ENCODE measurements at regions not wholly inside any gene's neighbourhood (a gene's known extent, or its start where the extent isn't known, plus 50 kb on each side); places are given as distances from the start of the nearest gene placed in this dataset.
"Not testable (repeated sequence)": the region's sequence is repeated elsewhere in the genome, so short reads cannot be mapped to it uniquely, and the experiment has no call there.

GRCh38 chr4:38529189-38530115, 134.5 kb upstream of the KLF3 start:
- no peak for DNase-seq

- no peak for DNase-seq
These were observed 133.5 kb upstream of the KLF3 start for GRCh38 chr4:38530486-38530885.

GRCh38 chr4:38531141-38531727, 132.8 kb upstream of the KLF3 start:
- DNase-seq: no peak

DNA sequence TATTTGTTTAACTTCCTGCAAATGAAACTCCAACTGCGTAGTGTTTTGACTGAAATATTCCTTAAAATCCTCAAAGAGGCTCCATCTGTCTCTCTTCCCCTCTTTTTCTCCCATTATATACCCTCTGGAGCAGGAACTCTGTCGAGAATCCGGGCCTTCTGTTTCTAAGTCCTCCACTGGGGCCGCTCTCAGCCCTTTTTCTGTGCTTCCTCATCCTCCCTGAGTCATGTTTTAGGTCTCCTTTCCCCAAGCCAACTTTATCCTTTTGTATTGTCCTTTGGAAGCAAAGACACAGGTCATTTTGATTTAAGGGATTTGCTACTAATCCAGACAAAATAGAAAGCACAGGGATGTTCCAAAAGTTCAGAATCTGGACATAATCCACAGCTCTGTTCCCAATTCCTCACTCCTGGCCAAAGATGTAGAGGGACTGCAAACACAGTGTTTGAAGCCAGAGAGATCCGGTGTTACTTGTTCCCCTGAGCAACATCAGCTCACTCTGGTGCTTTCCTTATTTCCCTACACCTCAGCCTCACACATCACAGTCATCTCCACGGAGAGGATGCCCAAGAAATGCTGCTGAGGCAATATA, 131.0 kb upstream of the KLF3 start:
- DNase-seq: no peak

GRCh38 chr4:38534344-38535045, 129.5 kb upstream of the KLF3 start:
- no peak for DNase-seq

DNA sequence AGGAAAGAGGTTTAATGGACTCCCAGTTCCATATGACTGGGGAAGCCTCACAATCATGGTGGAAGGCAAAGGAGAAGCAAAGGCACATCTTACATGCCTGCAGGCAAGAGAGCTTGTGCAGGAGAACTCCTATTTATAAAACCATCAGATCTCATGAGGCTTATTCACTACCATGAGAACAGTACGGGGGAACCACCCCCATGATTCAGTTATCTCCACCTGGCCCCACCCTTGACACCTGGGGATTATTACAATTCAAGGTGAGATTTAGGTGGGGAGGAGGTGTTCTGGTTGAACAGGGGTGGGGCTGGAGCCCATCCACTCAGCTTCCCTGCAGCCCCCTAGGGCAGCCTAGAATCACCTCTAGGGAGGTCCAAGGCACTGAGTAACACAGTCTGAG, 128.9 kb upstream of the KLF3 start:
- DNase-seq: not testable (repeated sequence)

GRCh38 chr4:38535717-38536116, 128.3 kb upstream of the KLF3 start:
- DNase-seq: no peak

DNA sequence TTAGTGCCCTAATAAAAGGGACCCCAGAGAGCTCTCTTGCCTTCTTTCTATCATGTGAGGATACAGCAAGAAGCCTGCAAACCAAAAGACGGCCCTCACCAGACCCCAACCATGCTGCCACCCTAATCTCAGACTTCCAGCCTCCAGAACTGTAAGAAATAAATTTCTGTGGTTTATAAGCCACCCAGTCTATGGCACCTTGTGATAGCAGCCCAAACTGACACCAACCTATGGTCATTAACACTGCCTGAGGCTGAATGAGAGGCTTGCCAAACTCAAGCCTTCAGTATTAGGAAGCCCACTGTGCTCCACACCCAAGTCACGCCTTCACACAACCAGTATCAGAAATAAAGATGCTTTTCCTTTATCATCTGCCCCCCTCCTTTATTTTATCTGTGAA, 127.3 kb upstream of the KLF3 start:
- DNase-seq: no peak

DNA sequence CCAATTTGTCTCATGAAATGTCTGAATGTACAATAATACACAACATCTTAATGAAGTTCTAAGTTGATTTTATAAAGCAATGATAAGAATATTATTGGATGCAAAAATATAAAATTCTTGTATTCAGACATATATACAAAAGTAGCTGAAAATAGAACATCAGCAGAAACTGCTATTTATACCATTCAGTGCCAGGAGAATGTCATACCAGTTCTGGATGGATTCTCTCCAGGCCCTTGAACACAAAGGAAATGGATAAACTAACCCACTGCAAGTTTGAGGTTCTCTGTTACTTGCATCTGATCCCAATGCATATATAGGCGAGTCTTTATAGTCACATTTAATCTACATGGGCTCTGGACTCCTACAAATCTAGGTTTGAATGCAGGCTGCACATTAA, 126.3 kb upstream of the KLF3 start:
- no peak for DNase-seq

GRCh38 chr4:38538517-38538916, 125.5 kb upstream of the KLF3 start:
- no peak for DNase-seq

GRCh38 chr4:38539501-38539900, 124.5 kb upstream of the KLF3 start:
- no peak for DNase-seq

DNA sequence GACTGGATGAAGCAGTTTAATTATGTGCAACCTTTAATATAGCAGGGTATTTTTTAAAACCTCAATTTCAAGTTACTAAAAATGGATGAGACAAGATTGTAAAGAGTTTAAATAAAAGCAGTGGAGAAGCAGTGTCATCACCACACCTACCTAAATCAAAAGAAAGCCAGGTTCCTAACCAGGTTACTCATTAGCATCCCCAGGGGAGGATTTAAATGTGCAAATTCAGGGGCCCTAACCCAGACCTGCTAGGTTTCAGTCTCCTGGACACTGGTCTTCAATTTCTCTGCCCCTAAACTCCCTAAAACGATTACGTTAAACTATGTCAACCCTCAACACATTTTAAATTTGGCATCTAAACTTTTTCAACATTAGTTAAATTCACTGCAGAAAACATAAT, 116.9 kb upstream of the KLF3 start:
- no peak for DNase-seq

DNA sequence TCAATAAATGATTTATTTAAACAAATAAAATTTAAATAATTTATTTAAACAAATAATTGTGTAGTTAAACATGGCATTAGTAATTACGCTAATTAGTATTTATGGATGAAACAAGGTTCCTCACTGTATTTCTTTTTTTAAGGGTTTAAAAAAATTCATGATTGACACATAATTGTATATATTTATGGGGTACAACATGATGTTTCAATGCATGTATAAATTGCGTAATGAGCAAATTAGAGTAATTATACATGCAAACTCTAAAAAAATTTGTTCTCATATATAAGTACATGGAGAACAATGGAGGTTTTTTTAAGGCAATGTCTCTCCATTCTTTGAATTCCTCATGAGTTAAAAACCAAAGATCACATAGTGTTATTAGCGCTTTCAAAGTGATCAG, 115.7 kb upstream of the KLF3 start:
- no peak for DNase-seq

DNA sequence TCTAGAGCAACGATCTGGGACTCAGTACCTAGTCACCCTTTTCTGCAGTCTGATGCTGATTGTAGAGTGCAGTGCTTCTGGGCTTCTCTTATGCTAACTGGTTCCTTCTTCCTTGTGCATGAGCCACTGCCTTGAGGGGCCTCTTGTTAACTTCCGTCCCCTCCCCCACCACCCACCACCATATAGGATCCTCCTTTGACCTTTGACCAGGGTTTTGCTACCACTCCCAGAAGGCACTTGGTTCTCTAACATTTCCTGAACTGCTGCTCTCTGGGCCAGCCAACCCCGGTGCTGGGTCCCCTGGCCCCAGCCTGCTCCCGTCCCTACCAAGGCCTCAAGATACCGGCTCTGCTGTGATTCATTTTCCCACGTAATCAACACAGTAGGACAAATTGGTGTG, 104.6 kb upstream of the KLF3 start:
- DNase-seq: no peak

- no peak for DNase-seq
These were observed 103.7 kb upstream of the KLF3 start for GRCh38 chr4:38560340-38560739.

GRCh38 chr4:38560768-38561558, 103.0 kb upstream of the KLF3 start:
- no peak for DNase-seq

- no peak for DNase-seq
These were observed 101.2 kb upstream of the KLF3 start for GRCh38 chr4:38562751-38563198.

- DNase-seq: peak; percentile 65
These were observed 100.1 kb upstream of the KLF3 start for GRCh38 chr4:38563707-38564495.

DNA sequence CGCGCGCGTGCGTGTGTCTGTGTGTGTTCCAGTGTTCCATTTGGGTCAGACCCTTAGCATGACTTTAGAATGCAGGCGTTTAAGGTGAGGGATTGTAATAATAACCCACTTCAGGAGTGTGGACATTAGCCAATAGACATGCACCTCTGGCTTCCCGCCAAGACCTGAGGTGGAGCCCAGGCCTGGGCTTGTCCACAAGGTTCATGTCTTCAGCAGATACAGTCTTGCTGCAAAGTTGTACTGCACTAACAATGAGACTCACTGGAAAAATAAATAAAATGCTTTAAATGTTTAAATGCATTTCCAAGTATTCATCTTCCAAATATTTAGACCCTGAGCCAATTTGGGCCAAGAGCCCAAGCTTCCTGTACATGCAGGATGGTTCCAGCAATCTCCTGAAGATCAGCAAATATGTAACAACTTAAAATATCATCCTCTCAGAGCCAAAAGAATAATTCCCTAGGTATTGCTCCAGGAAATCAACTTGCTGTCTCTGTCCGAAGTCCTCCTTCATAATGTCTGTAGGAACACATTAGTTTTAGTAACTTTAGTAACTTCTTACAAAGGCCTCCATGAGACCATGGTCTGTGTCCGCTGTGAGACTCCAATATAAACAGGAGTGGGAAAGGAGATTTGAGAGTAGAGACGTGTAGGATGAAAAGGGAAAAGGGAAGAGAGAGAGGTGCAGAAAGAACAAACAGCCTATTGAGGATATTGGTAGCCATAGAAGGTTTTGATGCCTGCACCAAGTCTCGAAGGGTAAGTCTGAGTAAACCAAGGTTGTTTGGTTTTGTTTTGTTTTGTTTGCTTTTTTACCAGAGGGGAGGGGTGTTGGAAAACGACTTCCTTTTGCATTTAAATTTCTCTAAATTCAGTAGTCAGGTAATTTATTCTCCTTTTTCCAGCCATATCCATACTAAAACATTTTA, 98.5 kb upstream of the KLF3 start:
- DNase-seq: no peak

GRCh38 chr4:38566806-38567398, 97.1 kb upstream of the KLF3 start:
- no peak for DNase-seq

Data from midbrain (tissue), 1 donor.